PFSK-1 (cell line): ENCODE measurements at regions not wholly inside any gene's neighbourhood (a gene's known extent, or its start where the extent isn't known, plus 50 kb on each side); places are given as distances from the start of the nearest gene placed in this dataset.

Experiments used
- FOXP2 ChIP-seq: optimal IDR thresholded peaks from 2 replicates; pipeline ENCODE3; 2011; ENCODE audit warnings: borderline replicate concordance, control low read depth, inconsistent platforms; ENCODE audit not compliant: insufficient read depth; ENCODE audit errors: extremely low read length, extremely low read depth
- POLR2AphosphoS5 ChIP-seq: IDR thresholded peaks from 2 replicates; pipeline ENCODE4 v1.6.1; 2012; ENCODE audit warnings: low read depth, mild to moderate bottlenecking, control low read depth, low read length, moderate library complexity
- REST ChIP-seq, 2 experiments: IDR thresholded peaks; 2 replicates each; pipeline versions ENCODE4 v1.6.1 to v1.8.0; 2011 to 2012; ENCODE audit warnings: low read depth in 2 of 2, low read length in 2 of 2, control low read depth in 1 of 2, inconsistent platforms in 1 of 2, mild to moderate bottlenecking in 1 of 2, moderate library complexity in 1 of 2; ENCODE audit not compliant: insufficient read depth in 1 of 2
- SIN3A ChIP-seq: IDR thresholded peaks from 2 replicates; pipeline ENCODE4 v1.6.1; 2012; ENCODE audit warnings: mild to moderate bottlenecking, low read length, moderate library complexity, borderline replicate concordance; ENCODE audit not compliant: insufficient read depth
- TAF1 ChIP-seq: IDR thresholded peaks from 2 replicates; pipeline ENCODE4 v1.6.1; 2012; ENCODE audit warnings: low read length, control low read depth, borderline replicate concordance; ENCODE audit not compliant: insufficient read depth

- no peak for TF ChIP-seq POLR2AphosphoS5
- no peak for TF ChIP-seq REST (IDR thresholded peaks at IDR 0.05; ENCODE audit: insufficient read depth in 1 of 2, low read depth in 2 of 2, low read length in 2 of 2)
- no peak for TF ChIP-seq TAF1
- no peak for TF ChIP-seq SIN3A
- TF ChIP-seq FOXP2 = no peak
Measured at GRCh38 chr2:134144651-134145050, 109.2 kb upstream of the MGAT5 start.
